Panc1 (cell line): ENCODE measurements at regions not wholly inside any gene's neighbourhood (a gene's known extent, or its start where the extent isn't known, plus 50 kb on each side); places are given as distances from the start of the nearest gene placed in this dataset.

ENCODE experiments used
- ATAC-seq: fragments of 200-7000 bp; cut with Tn5 transposase; 2 replicates; pipeline ENCODE4 v1.9.1; 2020; ENCODE audit warnings: mild to moderate bottlenecking, moderate library complexity
- BruUV-seq: library from RNA; stranded (reverse); fragments of 400-500 nt; replicated peaks from 2 replicates; lab custom pipeline; 2021; lab: Mats Ljungman, UMichigan
- CTCF ChIA-PET: fragments of 300-600 bp; sonication (Branson Sonifier 250); formaldehyde crosslinking; loops from one replicate; lab custom pipeline; 2022; ENCODE audit warnings: antibody characterized with exemption; lab: Charles Lee
- POLR2A ChIA-PET: fragments of 300-600 bp; sonication (Branson Sonifier 250); formaldehyde crosslinking; loops from one replicate; lab custom pipeline; 2022; ENCODE audit warnings: antibody characterized with exemption; lab: Charles Lee
- DNase-seq: peaks from one replicate; pipeline ENCODE4 v3.0.0-alpha.2; 2010; ENCODE audit warnings: low read depth, low spot score
- H3K27ac ChIP-seq: 2 replicates; pipeline ENCODE4 v1.5.1; 2011; ENCODE audit warnings: mild to moderate bottlenecking, low read length, inconsistent platforms
- H3K27me3 ChIP-seq: fragments of 200-500 bp; sonication (Bioruptor generic); 2 replicates; pipeline ENCODE4 v1.6.0; 2014; ENCODE audit warnings: low read length, inconsistent platforms; ENCODE audit not compliant: control insufficient read depth, insufficient read depth
- H3K36me3 ChIP-seq: fragments of 200-500 bp; sonication (Bioruptor generic); 2 replicates; pipeline ENCODE4 v1.5.1; 2014; ENCODE audit warnings: inconsistent platforms, mild to moderate bottlenecking, low read length, moderate library complexity; ENCODE audit not compliant: control insufficient read depth, insufficient read depth
- H3K4me1 ChIP-seq: 2 replicates; pipeline ENCODE4 v1.5.1; 2011; ENCODE audit warnings: inconsistent platforms, mild to moderate bottlenecking, low read length, moderate library complexity; ENCODE audit not compliant: control insufficient read depth, insufficient read depth
- H3K4me3 ChIP-seq, 2 experiments: 2 replicates each; pipeline ENCODE4 v1.5.1; 2011 to 2012; ENCODE audit warnings: low read depth in 2 of 2, low read length in 2 of 2, mild to moderate bottlenecking in 2 of 2, inconsistent platforms in 1 of 2, moderate library complexity in 1 of 2
- H3K9me3 ChIP-seq: fragments of 200-500 bp; sonication (Bioruptor generic); 2 replicates; pipeline ENCODE4 v1.5.1; 2014; ENCODE audit warnings: low read depth, mild to moderate bottlenecking, inconsistent platforms, low read length, moderate library complexity; ENCODE audit not compliant: control insufficient read depth, insufficient read depth
- CTCF ChIP-seq: fragments of 450-650 bp; IDR thresholded peaks from 2 replicates; pipeline ENCODE4 v1.5.1; 2017; ENCODE audit warnings: mild to moderate bottlenecking
- POLR2AphosphoS5 ChIP-seq: IDR thresholded peaks from 2 replicates; pipeline ENCODE4 v1.6.1; 2012; ENCODE audit warnings: mild to moderate bottlenecking, low read depth, low read length, moderate library complexity
- REST ChIP-seq, 2 experiments: IDR thresholded peaks; 2 replicates each; pipeline ENCODE4 v1.6.1; 2011 to 2012; ENCODE audit warnings: low read depth in 2 of 2, control low read depth in 1 of 2, low read length in 1 of 2, mild to moderate bottlenecking in 1 of 2, moderate library complexity in 1 of 2; ENCODE audit not compliant: insufficient read depth in 1 of 2
- SIN3A ChIP-seq: IDR thresholded peaks from 2 replicates; pipeline ENCODE4 v1.6.1; 2012; ENCODE audit warnings: low read depth, mild to moderate bottlenecking, low read length, moderate library complexity, borderline replicate concordance; ENCODE audit not compliant: insufficient read depth
- TCF7L2 ChIP-seq: IDR thresholded peaks from 2 replicates; pipeline ENCODE4 v1.6.1; 2011; ENCODE audit warnings: mild to moderate bottlenecking, low read depth, low read length, inconsistent platforms
- in situ Hi-C: cut with HindIII; loops from 2 replicates; pipeline ENCODE4 v1.10.0; 2016; ENCODE audit warnings: low sequenced_read_pairs, low pct_unique_long_range_greater_than_20kb
- intact Hi-C: fragments of 100-400 bp; cut with micrococcal nuclease; formaldehyde crosslinking; loops from one replicate; pipeline ENCODE4 v1.10.0; 2022; ENCODE audit not compliant: unreplicated experiment

- TF ChIP-seq CTCF (no peak), SIN3A (no peak), TCF7L2 (no peak), POLR2AphosphoS5 (no peak), REST (IDR thresholded peaks at IDR 0.05; ENCODE audit: insufficient read depth in 1 of 2, low read depth in 2 of 2, low read length in 1 of 2) (no peak)
- no TSS peak for BruUV-seq
- Histone ChIP-seq H3K27me3 (no peaks in the 10 kb centered on the region), H3K9me3 (no peaks in the 10 kb centered on the region), H3K4me3 (no peak overlapping the region), H3K27ac (no peak overlapping the region), H3K36me3 (no peaks in the 10 kb centered on the region), H3K4me1 (no peaks in the 10 kb centered on the region)
- intact Hi-C loops: no loop called here
- ATAC-seq: no peak
- no peak for DNase-seq
- in situ Hi-C loops: no loop called here
- CTCF ChIA-PET: no interaction called here
- POLR2A ChIA-PET: no interaction called here
These were observed 614.3 kb downstream of the DIPK2A start for GRCh38 chr3:144585953-144586352.

GRCh38 chr3:144586382-144586781, 614.8 kb downstream of the DIPK2A start:
- POLR2A ChIA-PET: no interaction called here
- ATAC-seq: no peak

More at GRCh38 chr3:144586382-144586781, 614.8 kb downstream of the DIPK2A start:
- no peak for TF ChIP-seq CTCF
- no peak for TF ChIP-seq SIN3A
- no peak for TF ChIP-seq REST (IDR thresholded peaks at IDR 0.05; ENCODE audit: insufficient read depth in 1 of 2, low read depth in 2 of 2, low read length in 1 of 2)
- TF ChIP-seq POLR2AphosphoS5: no peak
- no peak for TF ChIP-seq TCF7L2
- CTCF ChIA-PET: no interaction called here
- DNase-seq: no peak
- intact Hi-C loops: no loop called here
- Histone ChIP-seq H3K36me3 (no peaks in the 10 kb centered on the region), H3K4me1 (no peaks in the 10 kb centered on the region), H3K27ac (no peak overlapping the region), H3K4me3 (no peak overlapping the region), H3K9me3 (no peaks in the 10 kb centered on the region), H3K27me3 (no peaks in the 10 kb centered on the region)
- BruUV-seq: no TSS peak
- in situ Hi-C loops: no loop called here
